ENCODE measurements at regions not wholly inside any gene's neighbourhood (a gene's known extent, or its start where the extent isn't known, plus 50 kb on each side); places are given as distances from the start of the nearest gene placed in this dataset.

GRCh38 chr1:78758506-78758905 lies 108.9 kb downstream of the IFI44 start:
- no peak overlapping the region for H3K27ac ChIP-seq
- DNase-seq (ENCODE audit: extremely low spot score in 2 of 2), result no peak
- no peaks in the 10 kb centered on the region for H3K27me3 ChIP-seq
- no peak for TF ChIP-seq CTCF (IDR thresholded peaks at IDR 0.05)
- no peak for TF ChIP-seq POLR2A (IDR thresholded peaks at IDR 0.05)
- TF ChIP-seq POLR2AphosphoS5 (IDR thresholded peaks at IDR 0.05; ENCODE audit: insufficient read depth in 1 of 2, low read depth in 1 of 2), result no peak
- H3K4me1 ChIP-seq, result no peaks in the 10 kb centered on the region
- H3K9me3 ChIP-seq, result no peaks in the 10 kb centered on the region
- intact Hi-C loops (cut with DNase I), result no loop called here
- H3K4me3 ChIP-seq, result no peak overlapping the region
- H3K36me3 ChIP-seq, result no peaks in the 10 kb centered on the region

GRCh38 chr1:78759881-78760280 lies 110.2 kb downstream of the IFI44 start:
- Histone ChIP-seq H3K4me3 (no peak overlapping the region), H3K27me3 (no peaks in the 10 kb centered on the region), H3K4me1 (no peaks in the 10 kb centered on the region), H3K27ac (no peak overlapping the region), H3K36me3 (no peaks in the 10 kb centered on the region), H3K9me3 (no peaks in the 10 kb centered on the region)
- no peak for DNase-seq (ENCODE audit: extremely low spot score in 2 of 2)
- intact Hi-C loops (cut with DNase I), result no loop called here
- no peak for TF ChIP-seq POLR2A (IDR thresholded peaks at IDR 0.05)
- TF ChIP-seq POLR2AphosphoS5 (IDR thresholded peaks at IDR 0.05; ENCODE audit: insufficient read depth in 1 of 2, low read depth in 1 of 2), result no peak
- TF ChIP-seq CTCF (IDR thresholded peaks at IDR 0.05), result no peak

- Histone ChIP-seq H3K4me3 (no peak overlapping the region), H3K27ac (no peak overlapping the region), H3K9me3 (no peaks in the 10 kb centered on the region), H3K27me3 (no peaks in the 10 kb centered on the region), H3K36me3 (no peaks in the 10 kb centered on the region), H3K4me1 (no peaks in the 10 kb centered on the region)
- no peak for DNase-seq (ENCODE audit: extremely low spot score in 2 of 2)
- no peak for TF ChIP-seq POLR2A (IDR thresholded peaks at IDR 0.05)
- TF ChIP-seq CTCF (IDR thresholded peaks at IDR 0.05), result no peak
- TF ChIP-seq POLR2AphosphoS5 (IDR thresholded peaks at IDR 0.05; ENCODE audit: insufficient read depth in 1 of 2, low read depth in 1 of 2), result no peak
- intact Hi-C loops (cut with DNase I), result no loop called here
These were observed 111.2 kb downstream of the IFI44 start for GRCh38 chr1:78760858-78761257.

GRCh38 chr1:78762113-78762512 lies 112.5 kb downstream of the IFI44 start:
- no peak for DNase-seq (ENCODE audit: extremely low spot score in 2 of 2)
- Histone ChIP-seq H3K27ac (no peak overlapping the region), H3K9me3 (no peaks in the 10 kb centered on the region), H3K36me3 (no peaks in the 10 kb centered on the region), H3K4me3 (no peak overlapping the region), H3K4me1 (no peaks in the 10 kb centered on the region), H3K27me3 (no peaks in the 10 kb centered on the region)
- no peak for TF ChIP-seq CTCF (IDR thresholded peaks at IDR 0.05)
- TF ChIP-seq POLR2AphosphoS5 (IDR thresholded peaks at IDR 0.05; ENCODE audit: insufficient read depth in 1 of 2, low read depth in 1 of 2), result no peak
- no peak for TF ChIP-seq POLR2A (IDR thresholded peaks at IDR 0.05)
- intact Hi-C loops (cut with DNase I), result no loop called here

GRCh38 chr1:78765489-78765888 lies 115.9 kb downstream of the IFI44 start:
- Histone ChIP-seq H3K4me1 (no peaks in the 10 kb centered on the region), H3K27me3 (no peaks in the 10 kb centered on the region), H3K4me3 (no peak overlapping the region), H3K36me3 (no peaks in the 10 kb centered on the region), H3K27ac (no peak overlapping the region), H3K9me3 (no peaks in the 10 kb centered on the region)
- intact Hi-C loops (cut with DNase I), result no loop called here
- DNase-seq (ENCODE audit: extremely low spot score in 2 of 2), result no peak
- TF ChIP-seq POLR2AphosphoS5 (IDR thresholded peaks at IDR 0.05; ENCODE audit: insufficient read depth in 1 of 2, low read depth in 1 of 2), result no peak
- no peak for TF ChIP-seq POLR2A (IDR thresholded peaks at IDR 0.05)
- no peak for TF ChIP-seq CTCF (IDR thresholded peaks at IDR 0.05)

All from vagina (tissue), 2 donors.